Natural killer cell (primary cell): ENCODE measurements at regions not wholly inside any gene's neighbourhood (a gene's known extent, or its start where the extent isn't known, plus 50 kb on each side); places are given as distances from the start of the nearest gene placed in this dataset.

Source experiments
- ATAC-seq, 3 donors: fragments of 150-1000 bp in 2 of 3; fragments of 200-7000 bp in 1 of 3; cut with Tn5 transposase; 1 replicate in 1 of 3; 2 replicates in 2 of 3; pipeline ENCODE4 v1.10.0; 2021; ENCODE audit warnings: mild to moderate bottlenecking in 2 of 3, moderate library complexity in 2 of 3
- DNase-seq, 2 donors: peaks; one replicate each; pipeline versions ENCODE4 v3.0.0 to v3.0.0-alpha.2; 2013 to 2021; ENCODE audit warnings: mixed read lengths in 1 of 2
- H3K27ac ChIP-seq: one replicate; pipeline ENCODE4 v1.5.1; 2013; ENCODE audit warnings: mild to moderate bottlenecking, low read length
- H3K27me3 ChIP-seq: one replicate; pipeline ENCODE4 v1.6.1; 2013; ENCODE audit warnings: low read length; ENCODE audit not compliant: control insufficient read depth, insufficient read depth
- H3K36me3 ChIP-seq: one replicate; pipeline ENCODE4 v1.6.1; 2013; ENCODE audit warnings: low read length; ENCODE audit not compliant: control insufficient read depth, insufficient read depth
- H3K4me1 ChIP-seq: one replicate; pipeline ENCODE4 v1.6.1; 2013; ENCODE audit warnings: low read length; ENCODE audit not compliant: control insufficient read depth, insufficient read depth
- H3K4me3 ChIP-seq: one replicate; pipeline ENCODE4 v1.5.1; 2013; ENCODE audit warnings: low read length
- H3K9me3 ChIP-seq: one replicate; pipeline ENCODE4 v1.6.1; 2013; ENCODE audit warnings: low read length; ENCODE audit not compliant: control insufficient read depth, insufficient read depth
- H3K27ac Mint-ChIP-seq, 2 donors: one replicate each; pipeline ENCODE4 v1.8.0; 2022; ENCODE audit warnings: mild to moderate bottlenecking in 2 of 2, mixed read lengths in 2 of 2, moderate library complexity in 1 of 2
- H3K27me3 Mint-ChIP-seq, 2 donors: one replicate each; pipeline ENCODE4 v1.8.0; 2022; ENCODE audit warnings: low read depth in 2 of 2, mixed read lengths in 2 of 2
- H3K36me3 Mint-ChIP-seq: one replicate; pipeline ENCODE4 v1.8.0; 2022; ENCODE audit warnings: mixed read lengths
- H3K4me1 Mint-ChIP-seq, 2 donors: one replicate each; pipeline ENCODE4 v1.8.0; 2022; ENCODE audit warnings: mixed read lengths in 2 of 2
- H3K4me3 Mint-ChIP-seq: one replicate; pipeline ENCODE4 v1.8.0; 2022; ENCODE audit warnings: mild to moderate bottlenecking, moderate library complexity, mixed read lengths
- H3K9me3 Mint-ChIP-seq, 2 donors: one replicate each; pipeline ENCODE4 v1.8.0; 2022; ENCODE audit warnings: mixed read lengths in 2 of 2
- WGBS: methylation state at CpG from one replicate; pipeline ENCODE4 v1.1.7; 2013; ENCODE audit warnings: missing lambda C conversion rate; ENCODE audit not compliant: insufficient coverage; 5-methylcytosine and 5-hydroxymethylcytosine counted together
- intact Hi-C: fragments of 100-400 bp; cut with micrococcal nuclease; formaldehyde crosslinking; loops from one replicate; pipeline ENCODE4 v1.14.2; 2022
- TF ChIP-seq, protein P1 (sequence below): fragments of 200-600 bp; IDR thresholded peaks from one replicate; pipeline ENCODE4 v1.8.0; 2022; ENCODE audit warnings: antibody characterized with exemption

DNA sequence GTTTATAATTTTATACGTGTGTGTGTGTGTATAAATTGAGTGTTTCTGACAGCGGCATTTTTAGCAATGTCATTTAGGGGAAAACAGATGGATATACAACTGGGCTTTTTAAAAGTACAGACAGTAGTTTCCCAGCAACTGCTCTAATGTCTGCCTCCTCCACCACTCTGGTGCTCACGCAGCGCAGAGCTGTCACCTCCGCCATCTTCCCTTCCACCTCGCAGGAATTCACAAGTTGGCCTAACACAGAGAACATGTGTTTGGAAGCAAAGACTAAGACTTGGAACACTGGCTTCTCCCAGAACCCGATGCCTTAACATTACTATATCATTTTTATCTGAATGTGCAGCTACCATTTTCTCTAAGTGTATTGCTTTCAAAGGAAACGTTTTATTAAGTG is 158.3 kb upstream of the FSTL5 start:
- Histone ChIP-seq H3K4me3 (no peak overlapping the region), H3K27ac (no peak overlapping the region), H3K27me3 (no peaks in the 10 kb centered on the region), H3K4me1 (no peaks in the 10 kb centered on the region), H3K36me3 (no peaks in the 10 kb centered on the region), H3K9me3 (peaks cover under 1% of the 10 kb centered on the region)
- no peaks in the 10 kb centered on the region for H3K4me1 Mint-ChIP-seq
- no peak overlapping the region for H3K27ac Mint-ChIP-seq
- H3K36me3 Mint-ChIP-seq, result no peaks in the 10 kb centered on the region
- ATAC-seq (no peak), DNase-seq (no peak)
- 89% methylated on average over 6 of the region's 8 CpGs for WGBS
- TF ChIP-seq, protein P1, sequence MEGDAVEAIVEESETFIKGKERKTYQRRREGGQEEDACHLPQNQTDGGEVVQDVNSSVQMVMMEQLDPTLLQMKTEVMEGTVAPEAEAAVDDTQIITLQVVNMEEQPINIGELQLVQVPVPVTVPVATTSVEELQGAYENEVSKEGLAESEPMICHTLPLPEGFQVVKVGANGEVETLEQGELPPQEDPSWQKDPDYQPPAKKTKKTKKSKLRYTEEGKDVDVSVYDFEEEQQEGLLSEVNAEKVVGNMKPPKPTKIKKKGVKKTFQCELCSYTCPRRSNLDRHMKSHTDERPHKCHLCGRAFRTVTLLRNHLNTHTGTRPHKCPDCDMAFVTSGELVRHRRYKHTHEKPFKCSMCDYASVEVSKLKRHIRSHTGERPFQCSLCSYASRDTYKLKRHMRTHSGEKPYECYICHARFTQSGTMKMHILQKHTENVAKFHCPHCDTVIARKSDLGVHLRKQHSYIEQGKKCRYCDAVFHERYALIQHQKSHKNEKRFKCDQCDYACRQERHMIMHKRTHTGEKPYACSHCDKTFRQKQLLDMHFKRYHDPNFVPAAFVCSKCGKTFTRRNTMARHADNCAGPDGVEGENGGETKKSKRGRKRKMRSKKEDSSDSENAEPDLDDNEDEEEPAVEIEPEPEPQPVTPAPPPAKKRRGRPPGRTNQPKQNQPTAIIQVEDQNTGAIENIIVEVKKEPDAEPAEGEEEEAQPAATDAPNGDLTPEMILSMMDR, result no peak
- intact Hi-C loops, result no loop called here
- no peaks in the 10 kb centered on the region for H3K27me3 Mint-ChIP-seq
- peaks cover 3 to 16% of the 10 kb centered on the region in 2 donors for H3K9me3 Mint-ChIP-seq
- no peak overlapping the region for H3K4me3 Mint-ChIP-seq

DNA sequence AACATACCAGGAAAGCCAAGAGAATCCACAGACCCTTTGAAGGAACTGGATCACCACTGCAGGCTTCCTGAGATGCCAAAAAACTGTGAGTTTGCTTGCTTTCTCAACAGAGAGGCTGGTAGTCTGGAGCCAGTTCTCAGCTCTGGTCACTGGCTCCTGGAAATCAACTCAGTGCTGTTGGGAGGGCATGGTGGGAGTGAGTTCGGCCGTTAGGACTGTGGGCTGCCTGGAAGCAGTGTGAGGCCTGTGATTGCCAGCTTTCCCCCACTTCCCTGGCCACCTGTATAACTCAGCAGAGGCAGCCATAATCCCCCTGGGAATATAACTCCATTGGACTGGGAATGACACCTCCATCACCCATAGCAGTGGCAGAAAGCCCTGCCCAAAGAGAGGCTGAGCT is 122.0 kb upstream of the FSTL5 start:
- intact Hi-C loops, result no loop called here
- Mint-ChIP-seq H3K9me3 (peaks cover 12 to 30% of the 10 kb centered on the region in 2 donors), H3K4me1 (no peaks in the 10 kb centered on the region), H3K27me3 (no peaks in the 10 kb centered on the region), H3K36me3 (no peaks in the 10 kb centered on the region), H3K4me3 (no peak overlapping the region), H3K27ac (no peak overlapping the region)
- H3K27me3 ChIP-seq, result no peaks in the 10 kb centered on the region
- H3K4me1 ChIP-seq, result no peaks in the 10 kb centered on the region
- TF ChIP-seq, protein P1, result no peak
- H3K27ac ChIP-seq, result no peak overlapping the region
- no peaks in the 10 kb centered on the region for H3K36me3 ChIP-seq
- 70% methylated on average over 2 of the region's 2 CpGs for WGBS
- DNase-seq (no peak), ATAC-seq (no peak)
- H3K9me3 ChIP-seq, result peaks cover 11% of the 10 kb centered on the region
- H3K4me3 ChIP-seq, result no peak overlapping the region

DNA sequence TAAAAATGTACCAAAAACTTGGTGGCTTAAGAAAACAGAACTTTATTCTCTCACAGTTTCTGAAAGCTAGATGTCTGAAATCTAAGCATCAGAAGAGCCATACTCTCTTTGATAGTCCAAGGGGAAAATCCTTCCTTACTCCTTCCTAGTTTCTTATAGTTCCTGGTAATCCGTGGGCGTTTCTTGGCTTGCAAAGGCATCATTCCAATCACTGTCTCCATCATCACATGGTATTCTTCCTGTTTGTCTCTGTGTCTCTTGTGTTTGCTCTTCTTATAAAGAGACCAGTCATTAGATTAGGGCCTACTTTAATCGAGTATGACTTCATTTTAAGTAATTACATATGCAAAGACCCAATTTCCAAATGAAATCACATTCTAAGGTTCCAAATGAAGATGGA is 118.9 kb upstream of the FSTL5 start:
- no peaks in the 10 kb centered on the region for H3K27me3 Mint-ChIP-seq
- 80% methylated on average over 3 of the region's 3 CpGs for WGBS
- no peaks in the 10 kb centered on the region for H3K4me1 Mint-ChIP-seq
- Histone ChIP-seq H3K27ac (no peak overlapping the region), H3K4me1 (no peaks in the 10 kb centered on the region), H3K4me3 (no peak overlapping the region), H3K9me3 (peaks cover 11% of the 10 kb centered on the region), H3K27me3 (no peaks in the 10 kb centered on the region), H3K36me3 (no peaks in the 10 kb centered on the region)
- no peak overlapping the region for H3K4me3 Mint-ChIP-seq
- peaks cover 9 to 13% of the 10 kb centered on the region in 2 donors for H3K9me3 Mint-ChIP-seq
- H3K36me3 Mint-ChIP-seq, result no peaks in the 10 kb centered on the region
- DNase-seq (no peak), ATAC-seq (no peak)
- TF ChIP-seq, protein P1, result no peak
- intact Hi-C loops, result no loop called here
- no peak overlapping the region for H3K27ac Mint-ChIP-seq

DNA sequence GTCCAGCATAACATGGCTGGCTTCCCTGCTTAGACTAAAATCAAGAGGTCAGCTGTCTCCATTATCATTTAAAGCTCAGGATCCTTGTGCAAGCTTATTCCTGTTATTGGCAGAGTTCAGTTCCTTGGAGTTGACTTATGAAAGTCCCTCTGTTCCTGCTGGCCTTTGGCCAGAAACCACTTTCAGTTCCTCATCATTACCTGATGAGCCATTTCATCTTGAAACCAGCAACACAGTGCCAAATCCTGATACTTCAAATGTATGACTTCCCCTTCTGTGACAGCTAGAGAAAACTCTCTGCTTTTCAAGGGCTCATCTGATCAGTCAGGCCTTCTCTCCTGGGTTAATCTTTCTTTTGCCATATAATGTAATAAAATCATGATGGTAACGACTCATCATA is 110.6 kb upstream of the FSTL5 start:
- Histone ChIP-seq H3K9me3 (no peaks in the 10 kb centered on the region), H3K4me1 (no peaks in the 10 kb centered on the region), H3K36me3 (no peaks in the 10 kb centered on the region), H3K4me3 (no peak overlapping the region), H3K27me3 (no peaks in the 10 kb centered on the region), H3K27ac (no peak overlapping the region)
- intact Hi-C loops, result no loop called here
- ATAC-seq (no peak), DNase-seq (peak in 1 of 2 donors; percentile 1)
- H3K27me3 Mint-ChIP-seq, result no peaks in the 10 kb centered on the region
- TF ChIP-seq, protein P1, result no peak
- no peak overlapping the region for H3K27ac Mint-ChIP-seq
- peaks cover 11 to 16% of the 10 kb centered on the region in 2 donors for H3K9me3 Mint-ChIP-seq
- no peaks in the 10 kb centered on the region for H3K36me3 Mint-ChIP-seq
- no peak overlapping the region for H3K4me3 Mint-ChIP-seq
- no peaks in the 10 kb centered on the region for H3K4me1 Mint-ChIP-seq
- WGBS, result no CpG with 5 or more reads among the region's 1 CpG
